CD4-positive, alpha-beta T cell (primary cell): ENCODE measurements at regions not wholly inside any gene's neighbourhood (a gene's known extent, or its start where the extent isn't known, plus 50 kb on each side); places are given as distances from the start of the nearest gene placed in this dataset.

Experiments
- ATAC-seq: fragments of 200-7000 bp; cut with Tn5 transposase; one replicate; pipeline ENCODE4 v1.10.0; 2022; ENCODE audit warnings: mild to moderate bottlenecking; ENCODE audit not compliant: poor library complexity
- CTCF ChIA-PET: fragments of 350-600 bp; sonication (Branson Sonifier 250); formaldehyde crosslinking; loops from one replicate; lab custom pipeline; 2021; ENCODE audit warnings: antibody characterized with exemption, inconsistent platforms; lab: Charles Lee
- POLR2A ChIA-PET: fragments of 350-600 bp; sonication (Branson Sonifier 250); formaldehyde crosslinking; loops from one replicate; lab custom pipeline; 2021; ENCODE audit warnings: antibody characterized with exemption, inconsistent platforms; lab: Charles Lee
- DNase-seq, 14 experiments: peaks; one replicate each; pipeline ENCODE4 v3.0.0-alpha.2; 2013 to 2020; ENCODE audit warnings: mixed read lengths in 2 of 14
- H3K27ac ChIP-seq, 2 donors: one replicate each; pipeline versions ENCODE4 v1.5.1 to v1.7.0; 2013; ENCODE audit warnings: low read length in 2 of 2, low read depth in 1 of 2, mild to moderate bottlenecking in 1 of 2
- H3K27me3 ChIP-seq, 2 experiments: 1 replicate in 1 of 2; 2 replicates in 1 of 2; pipeline versions ENCODE4 v1.6.1 to v1.7.0; 2013; ENCODE audit warnings: low read length in 2 of 2, control low read depth in 1 of 2, mild to moderate bottlenecking in 1 of 2, moderate library complexity in 1 of 2; ENCODE audit not compliant: insufficient read depth in 2 of 2, control insufficient read depth in 1 of 2
- H3K36me3 ChIP-seq: one replicate; pipeline ENCODE4 v1.6.1; 2013; ENCODE audit warnings: low read length, control low read depth; ENCODE audit not compliant: insufficient read depth
- H3K4me1 ChIP-seq: one replicate; pipeline ENCODE4 v1.6.1; 2013; ENCODE audit warnings: low read length, control low read depth; ENCODE audit not compliant: insufficient read depth
- H3K4me3 ChIP-seq: one replicate; pipeline ENCODE4 v1.5.1; 2013; ENCODE audit warnings: mild to moderate bottlenecking, low read length, moderate library complexity
- H3K9me3 ChIP-seq, 2 experiments: 1 replicate in 1 of 2; 2 replicates in 1 of 2; pipeline versions ENCODE4 v1.6.1 to v1.7.0; 2013; ENCODE audit warnings: low read length in 2 of 2, mild to moderate bottlenecking in 2 of 2, control low read depth in 1 of 2, moderate library complexity in 1 of 2; ENCODE audit not compliant: control insufficient read depth in 1 of 2, insufficient read depth in 1 of 2
- H3K27ac Mint-ChIP-seq: one replicate; pipeline ENCODE4 v1.8.0; 2020; ENCODE audit warnings: mixed read lengths
- H3K27me3 Mint-ChIP-seq: one replicate; pipeline ENCODE4 v1.8.0; 2021; ENCODE audit warnings: mixed read lengths
- H3K36me3 Mint-ChIP-seq: one replicate; pipeline ENCODE4 v1.8.0; 2021; ENCODE audit warnings: low read depth, mixed read lengths
- H3K4me1 Mint-ChIP-seq: one replicate; pipeline ENCODE4 v1.8.0; 2021; ENCODE audit warnings: low read depth, mixed read lengths
- H3K4me3 Mint-ChIP-seq: one replicate; pipeline ENCODE4 v1.8.0; 2020; ENCODE audit warnings: mild to moderate bottlenecking, mixed read lengths
- H3K9me3 Mint-ChIP-seq: one replicate; pipeline ENCODE4 v1.8.0; 2020; ENCODE audit warnings: mixed read lengths
- intact Hi-C, 2 experiments: fragments of 100-400 bp; cut with DNase I in 1 of 2; cut with micrococcal nuclease in 1 of 2; formaldehyde crosslinking; loops; one replicate each; pipeline versions ENCODE4 v1.15.1 to v1.9.0; 2023 to 2025; cut with DNase I, micrococcal nuclease
- TF ChIP-seq, protein P1 (sequence below): fragments of 200-600 bp; IDR thresholded peaks from one replicate; pipeline ENCODE4 v1.8.0; 2022; ENCODE audit warnings: antibody characterized with exemption, mild to moderate bottlenecking

GRCh38 chr4:159823743-159824142, 720.9 kb downstream of the RAPGEF2 start:
- TF ChIP-seq, protein P1, sequence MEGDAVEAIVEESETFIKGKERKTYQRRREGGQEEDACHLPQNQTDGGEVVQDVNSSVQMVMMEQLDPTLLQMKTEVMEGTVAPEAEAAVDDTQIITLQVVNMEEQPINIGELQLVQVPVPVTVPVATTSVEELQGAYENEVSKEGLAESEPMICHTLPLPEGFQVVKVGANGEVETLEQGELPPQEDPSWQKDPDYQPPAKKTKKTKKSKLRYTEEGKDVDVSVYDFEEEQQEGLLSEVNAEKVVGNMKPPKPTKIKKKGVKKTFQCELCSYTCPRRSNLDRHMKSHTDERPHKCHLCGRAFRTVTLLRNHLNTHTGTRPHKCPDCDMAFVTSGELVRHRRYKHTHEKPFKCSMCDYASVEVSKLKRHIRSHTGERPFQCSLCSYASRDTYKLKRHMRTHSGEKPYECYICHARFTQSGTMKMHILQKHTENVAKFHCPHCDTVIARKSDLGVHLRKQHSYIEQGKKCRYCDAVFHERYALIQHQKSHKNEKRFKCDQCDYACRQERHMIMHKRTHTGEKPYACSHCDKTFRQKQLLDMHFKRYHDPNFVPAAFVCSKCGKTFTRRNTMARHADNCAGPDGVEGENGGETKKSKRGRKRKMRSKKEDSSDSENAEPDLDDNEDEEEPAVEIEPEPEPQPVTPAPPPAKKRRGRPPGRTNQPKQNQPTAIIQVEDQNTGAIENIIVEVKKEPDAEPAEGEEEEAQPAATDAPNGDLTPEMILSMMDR: no peak
- Mint-ChIP-seq H3K4me1 (no peaks in the 10 kb centered on the region), H3K27ac (no peak overlapping the region), H3K27me3 (no peaks in the 10 kb centered on the region), H3K4me3 (no peak overlapping the region), H3K36me3 (no peaks in the 10 kb centered on the region), H3K9me3 (peaks cover 9% of the 10 kb centered on the region)
- intact Hi-C loops: no loop called here
- Histone ChIP-seq H3K9me3 (peaks cover 0 to 8% of the 10 kb centered on the region in 2 experiments), H3K4me1 (no peaks in the 10 kb centered on the region), H3K27me3 (no peaks in the 10 kb centered on the region), H3K27ac (no peak overlapping the region), H3K36me3 (no peaks in the 10 kb centered on the region), H3K4me3 (no peak overlapping the region)
- no peak for DNase-seq
- ChIA-PET CTCF (no interaction called here), POLR2A (no interaction called here)
- ATAC-seq: no peak

GRCh38 chr4:159828687-159829086, 725.8 kb downstream of the RAPGEF2 start:
- TF ChIP-seq, protein P1: no peak
- intact Hi-C loops: no loop called here
- no peak overlapping the region for H3K4me3 Mint-ChIP-seq
- no peaks in the 10 kb centered on the region for H3K27me3 Mint-ChIP-seq
- Histone ChIP-seq H3K4me3 (no peak overlapping the region), H3K4me1 (no peaks in the 10 kb centered on the region), H3K27ac (no peak overlapping the region), H3K36me3 (no peaks in the 10 kb centered on the region), H3K27me3 (no peaks in the 10 kb centered on the region), H3K9me3 (peaks cover 0 to 11% of the 10 kb centered on the region in 2 experiments)
- DNase-seq (no peak), ATAC-seq (no peak)
- H3K27ac Mint-ChIP-seq: no peak overlapping the region
- H3K4me1 Mint-ChIP-seq: no peaks in the 10 kb centered on the region
- ChIA-PET POLR2A (no interaction called here), CTCF (no interaction called here)
- H3K36me3 Mint-ChIP-seq: no peaks in the 10 kb centered on the region
- H3K9me3 Mint-ChIP-seq: peaks cover 15% of the 10 kb centered on the region

DNA sequence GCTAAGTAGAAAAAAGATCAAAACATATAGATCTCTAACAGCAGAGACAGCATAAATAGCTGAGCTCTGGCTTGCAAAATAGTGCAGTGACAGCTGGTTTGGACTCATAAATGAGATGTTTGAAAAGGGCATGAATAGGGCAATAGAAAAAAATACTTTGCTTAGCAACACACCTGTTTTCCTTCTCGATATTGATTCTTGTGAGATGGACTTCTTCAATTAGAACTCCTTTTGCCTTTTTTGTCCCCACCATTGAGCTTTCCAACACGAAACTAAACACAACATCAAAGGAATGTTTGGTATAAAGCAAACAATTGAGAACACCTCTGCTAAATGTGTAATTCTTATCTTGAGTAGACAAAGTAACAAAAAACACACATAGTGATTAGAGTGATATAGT, 726.3 kb downstream of the RAPGEF2 start:
- H3K9me3 Mint-ChIP-seq: peaks cover 14% of the 10 kb centered on the region
- ATAC-seq: no peak

More for the DNA sequence above, 726.3 kb downstream of the RAPGEF2 start:
- CTCF ChIA-PET: no interaction called here
- Mint-ChIP-seq H3K27me3 (no peaks in the 10 kb centered on the region), H3K27ac (no peak overlapping the region), H3K4me3 (no peak overlapping the region), H3K36me3 (no peaks in the 10 kb centered on the region), H3K4me1 (no peaks in the 10 kb centered on the region)
- H3K27ac ChIP-seq: no peak overlapping the region
- intact Hi-C loops: no loop called here
- TF ChIP-seq, protein P1: no peak
- H3K27me3 ChIP-seq: no peaks in the 10 kb centered on the region
- POLR2A ChIA-PET: no interaction called here
- H3K4me1 ChIP-seq: no peaks in the 10 kb centered on the region
- peaks cover 0 to 11% of the 10 kb centered on the region in 2 experiments for H3K9me3 ChIP-seq
- no peak overlapping the region for H3K4me3 ChIP-seq
- no peaks in the 10 kb centered on the region for H3K36me3 ChIP-seq
- DNase-seq: no peak
